ENCODE measurements at regions not wholly inside any gene's neighbourhood (a gene's known extent, or its start where the extent isn't known, plus 50 kb on each side); places are given as distances from the start of the nearest gene placed in this dataset.

GRCh38 chr16:60318486-60318885 lies 1584.4 kb upstream of the GOT2 start:
- no peak for TF ChIP-seq TAF1 (IDR thresholded peaks at IDR 0.05; ENCODE audit: borderline replicate concordance, insufficient read depth, low read length)
- TF ChIP-seq POLR2AphosphoS5 (IDR thresholded peaks at IDR 0.05; ENCODE audit: low read depth, low read length), result no peak
- TF ChIP-seq REST (IDR thresholded peaks at IDR 0.05; ENCODE audit: insufficient read depth in 1 of 2, low read depth in 2 of 2, low read length in 2 of 2), result no peak
- TF ChIP-seq FOXP2 (optimal IDR thresholded peaks at IDR 0.05; ENCODE audit: borderline replicate concordance, extremely low read depth, extremely low read length, insufficient read depth), result no peak

All from PFSK-1 (cell line).